HepG2 (cell line): ENCODE measurements at regions not wholly inside any gene's neighbourhood (a gene's known extent, or its start where the extent isn't known, plus 50 kb on each side); places are given as distances from the start of the nearest gene placed in this dataset.

Experiments used
- ATAC-seq: fragments of 200-7000 bp; cut with Tn5 transposase; 3 replicates; pipeline ENCODE4 v1.9.1; 2020; ENCODE audit warnings: mild to moderate bottlenecking, moderate library complexity
- BruUV-seq: library from RNA; stranded (reverse); fragments of 400-500 nt; replicated peaks from 2 replicates; lab custom pipeline; 2021; lab: Mats Ljungman, UMichigan
- CTCF ChIA-PET: fragments of 300-600 bp; formaldehyde crosslinking; extraction: SDS; loops from one replicate; lab custom pipeline; 2021; ENCODE audit warnings: low total read pairs, inconsistent platforms, low intra/inter-chr PET ratio; lab: Yijun Ruan, JAX
- POLR2A ChIA-PET: fragments of 350-600 bp; sonication (Branson Sonifier 250); formaldehyde crosslinking; loops from one replicate; lab custom pipeline; 2020; ENCODE audit warnings: antibody characterized with exemption, inconsistent platforms; lab: Yijun Ruan, JAX
- DNase-seq: peaks from one replicate; pipeline ENCODE4 v3.0.0-alpha.2; 2015; ENCODE audit warnings: low spot score
- FAIRE-seq: peaks from 3 replicates; lab custom pipeline; 2011; peaks lifted over from hg19 to GRCh38; lab: Jason Lieb, UNC
- H2AFZ ChIP-seq: one replicate; pipeline ENCODE4 v1.6.1; 2011; ENCODE audit warnings: low read length, inconsistent platforms
- H3K27ac ChIP-seq: fragments of 300-600 bp; 3 replicates; pipeline ENCODE4 v1.8.0; 2011; ENCODE audit warnings: mixed run types, mild to moderate bottlenecking, mixed read lengths, low read length, inconsistent platforms; ENCODE audit not compliant: insufficient read depth; ENCODE audit errors: extremely low read length
- H3K27me3 ChIP-seq, 2 experiments: fragments of 200-600 bp in 1 of 2; 2 replicates in 1 of 2; 3 replicates in 1 of 2; pipeline versions ENCODE4 v1.6.0 to v1.8.0; 2011; ENCODE audit warnings: low read length in 2 of 2, mild to moderate bottlenecking in 2 of 2, moderate library complexity in 2 of 2, inconsistent platforms in 1 of 2; ENCODE audit not compliant: insufficient read depth in 2 of 2, control insufficient read depth in 1 of 2
- H3K36me3 ChIP-seq, 2 experiments: fragments of 200-600 bp in 1 of 2; replicated peaks in 1 of 2; 2 replicates in 1 of 2; 3 replicates in 1 of 2; pipeline versions ENCODE4 v1.5.1 to v1.8.0; 2011; ENCODE audit warnings: low read length in 2 of 2, inconsistent platforms in 1 of 2; ENCODE audit not compliant: insufficient read depth in 2 of 2, control insufficient read depth in 1 of 2
- H3K4me1 ChIP-seq: 2 replicates; pipeline ENCODE4 v1.5.1; 2012; ENCODE audit warnings: low read length, inconsistent platforms; ENCODE audit not compliant: insufficient read depth
- H3K4me2 ChIP-seq: 2 replicates; pipeline ENCODE4 v1.6.0; 2011; ENCODE audit warnings: low read depth, low read length, inconsistent platforms
- H3K4me3 ChIP-seq, 3 experiments: fragments of 200-600 bp in 1 of 3; sonication (generic), shearing (Covaris generic) in 1 of 3; replicated peaks in 1 of 3; 2 replicates each; pipeline ENCODE4 v1.5.1; 2011 to 2016; ENCODE audit warnings: low read length in 3 of 3, inconsistent platforms in 2 of 3, low read depth in 2 of 3, mild to moderate bottlenecking in 2 of 3, control low read depth in 1 of 3, mixed read lengths in 1 of 3; ENCODE audit not compliant: insufficient read depth in 1 of 3
- H3K79me2 ChIP-seq: one replicate; pipeline ENCODE4 v1.6.1; 2011; ENCODE audit warnings: low read length, inconsistent platforms; ENCODE audit not compliant: insufficient read depth
- H3K9ac ChIP-seq: 2 replicates; pipeline ENCODE4 v1.6.0; 2011; ENCODE audit warnings: mild to moderate bottlenecking, low read depth, low read length, inconsistent platforms; ENCODE audit not compliant: insufficient read depth
- H3K9me3 ChIP-seq: 2 replicates; pipeline ENCODE4 v1.5.1; 2012; ENCODE audit warnings: mild to moderate bottlenecking, low read length
- H4K20me1 ChIP-seq: 2 replicates; pipeline ENCODE4 v1.6.0; 2011; ENCODE audit warnings: inconsistent platforms, mild to moderate bottlenecking, low read length, moderate library complexity; ENCODE audit not compliant: insufficient read depth
- CBX2 ChIP-seq, 2 experiments: fragments of 200-600 bp in 1 of 2; sonication (generic); formaldehyde crosslinking in 1 of 2; IDR thresholded peaks; 2 replicates each; pipeline versions ENCODE4 v1.7.0 to v1.8.1; 2018 to 2022; ENCODE audit warnings: low read depth in 2 of 2, low read length in 1 of 2, mild to moderate bottlenecking in 1 of 2, missing genetic modification reagents in 1 of 2
- CREM ChIP-seq, 2 experiments: sonication (generic) in 1 of 2; formaldehyde crosslinking in 1 of 2; IDR thresholded peaks; 2 replicates each; pipeline versions ENCODE4 v1.4.0 to v1.6.1; 2016 to 2020; ENCODE audit warnings: antibody characterized with exemption in 1 of 2, mild to moderate bottlenecking in 1 of 2, missing genetic modification reagents in 1 of 2
- GPBP1L1 ChIP-seq: sonication (generic); formaldehyde crosslinking; IDR thresholded peaks from 2 replicates; pipeline ENCODE4 v1.5.0; 2020; ENCODE audit warnings: mild to moderate bottlenecking, missing genetic modification reagents
- HCFC1 ChIP-seq: fragments of 150-350 bp; IDR thresholded peaks from 2 replicates; pipeline ENCODE4 v1.6.1; 2014; ENCODE audit warnings: low read depth, low read length
- SOX6 ChIP-seq, 2 experiments: fragments of 450-650 bp in 1 of 2; sonication (generic) in 1 of 2; formaldehyde crosslinking in 1 of 2; IDR thresholded peaks; 2 replicates each; pipeline versions ENCODE4 v1.4.0 to v1.6.1; 2017 to 2020; ENCODE audit warnings: antibody characterized with exemption in 1 of 2, mild to moderate bottlenecking in 1 of 2, missing genetic modification reagents in 1 of 2
- SP5 ChIP-seq: IDR thresholded peaks from 2 replicates; pipeline ENCODE4 v1.6.1; 2016; ENCODE audit warnings: low read depth, borderline replicate concordance
- TOE1 ChIP-seq: sonication (generic); formaldehyde crosslinking; IDR thresholded peaks from 2 replicates; pipeline ENCODE4 v1.4.0; 2020; ENCODE audit warnings: mild to moderate bottlenecking, missing genetic modification reagents
- ZBTB20 ChIP-seq: sonication (generic); formaldehyde crosslinking; IDR thresholded peaks from 2 replicates; pipeline ENCODE4 v1.8.1; 2023; ENCODE audit warnings: missing genetic modification reagents, low read depth, mild to moderate bottlenecking, borderline replicate concordance
- ZKSCAN1 ChIP-seq: fragments of 150-350 bp; IDR thresholded peaks from 2 replicates; pipeline ENCODE4 v1.6.1; 2014; ENCODE audit warnings: low read length
- ZNF207 ChIP-seq: fragments of 450-650 bp; IDR thresholded peaks from 2 replicates; pipeline ENCODE4 v1.6.1; 2016; ENCODE audit warnings: antibody characterized with exemption, borderline replicate concordance
- ZNF691 ChIP-seq: sonication (generic); formaldehyde crosslinking; IDR thresholded peaks from 2 replicates; pipeline ENCODE4 v1.4.0; 2020; ENCODE audit warnings: missing genetic modification reagents, low read depth, mild to moderate bottlenecking, borderline replicate concordance
- ZNF724P ChIP-seq: sonication (generic); formaldehyde crosslinking; IDR thresholded peaks from 2 replicates; pipeline ENCODE4 v1.8.0; 2022; ENCODE audit warnings: missing genetic modification reagents, borderline replicate concordance
- ZNF792 ChIP-seq: IDR thresholded peaks from 2 replicates; pipeline ENCODE4 v1.6.1; 2016
- ZNF878 ChIP-seq: sonication (generic); formaldehyde crosslinking; IDR thresholded peaks from 2 replicates; pipeline ENCODE4 v1.8.1; 2023; ENCODE audit warnings: mild to moderate bottlenecking, missing genetic modification reagents, moderate library complexity
- WGBS: methylation state at CpG from one replicate; pipeline ENCODE4 v1.1.6; 2017; ENCODE audit warnings: low lambda C conversion rate; 5-methylcytosine and 5-hydroxymethylcytosine counted together
- in situ Hi-C: cut with HindIII; loops from 2 replicates; pipeline ENCODE4 v1.10.0; 2017; ENCODE audit warnings: low pct_unique_long_range_greater_than_20kb; ENCODE audit not compliant: extremely low pct_ligation_motif_present
- intact Hi-C: fragments of 100-400 bp; cut with micrococcal nuclease; formaldehyde crosslinking; loops from one replicate; pipeline ENCODE4 v1.10.0; 2022; ENCODE audit not compliant: unreplicated experiment

DNA sequence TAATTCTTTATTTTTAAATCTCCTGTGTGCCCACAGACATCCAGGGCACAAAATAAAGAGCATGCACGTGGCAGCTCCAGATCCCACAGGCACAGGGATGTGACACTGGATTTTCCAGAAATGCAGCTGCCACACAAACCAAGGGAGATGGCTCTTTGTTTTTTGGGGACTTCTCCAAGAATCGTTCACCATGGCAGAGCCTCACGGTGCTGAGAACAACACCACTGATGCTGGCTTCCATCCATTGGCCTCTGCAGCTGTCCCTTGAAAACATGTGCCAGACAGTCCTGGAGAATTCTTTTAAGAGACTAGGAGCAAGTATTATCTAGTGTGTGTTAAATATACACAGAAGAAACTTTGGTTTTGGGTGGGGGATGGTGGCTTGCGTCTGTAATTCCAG, 73.2 kb upstream of the SLC22A11 start:
- Histone ChIP-seq H3K27me3 (peaks cover 7 to 45% of the 10 kb centered on the region in 2 experiments), H3K9me3 (no peaks in the 10 kb centered on the region), H3K4me2 (no peak overlapping the region), H3K79me2 (no peaks in the 10 kb centered on the region), H3K36me3 (no peaks in the 10 kb centered on the region), H3K9ac (no peak overlapping the region), H3K4me1 (no peaks in the 10 kb centered on the region), H3K27ac (no peak overlapping the region), H2AFZ (no peak overlapping the region), H3K4me3 (no peak overlapping the region), H4K20me1 (no peaks in the 10 kb centered on the region)
- TF ChIP-seq ZNF792 (CRISPR knock-in tag) = no peak
- no peak for TF ChIP-seq GPBP1L1 (CRISPR knock-in tag)
- no peak for TF ChIP-seq ZNF724P (CRISPR knock-in tag)
- no peak for TF ChIP-seq SP5 (CRISPR knock-in tag)
- TF ChIP-seq ZNF878 (CRISPR knock-in tag) = no peak
- TF ChIP-seq SOX6 (IDR thresholded peaks at IDR 0.05) = no peak
- TF ChIP-seq SOX6 (CRISPR knock-in tag; IDR thresholded peaks at IDR 0.05) = no peak
- no peak for TF ChIP-seq HCFC1
- no peak for TF ChIP-seq ZNF207
- no peak for TF ChIP-seq ZKSCAN1
- TF ChIP-seq ZNF691 (CRISPR knock-in tag) = no peak
- TF ChIP-seq ZBTB20 (CRISPR knock-in tag) = no peak
- TF ChIP-seq CBX2 (IDR thresholded peaks at IDR 0.05; ENCODE audit: low read depth, low read length) = no peak
- no peak for TF ChIP-seq CBX2 (CRISPR knock-in tag; IDR thresholded peaks at IDR 0.05; ENCODE audit: low read depth)
- TF ChIP-seq TOE1 (CRISPR knock-in tag) = no peak
- TF ChIP-seq CREM (IDR thresholded peaks at IDR 0.05) = no peak
- no peak for TF ChIP-seq CREM (CRISPR knock-in tag; IDR thresholded peaks at IDR 0.05)
- no peak for ATAC-seq
- no TSS peak for BruUV-seq
- no peak for DNase-seq
- no peak for FAIRE-seq
- 0% methylated on average over 4 of the region's 4 CpGs for WGBS
- CTCF ChIA-PET = no interaction called here
- intact Hi-C loops = no loop called here
- POLR2A ChIA-PET = no interaction called here
- in situ Hi-C loops = no loop called here
